ENCODE measurements at regions not wholly inside any gene's neighbourhood (a gene's known extent, or its start where the extent isn't known, plus 50 kb on each side); places are given as distances from the start of the nearest gene placed in this dataset.

GRCh38 chr1:222372221-222372620 is 175.7 kb downstream of the HHIPL2 start:
- Histone ChIP-seq H3K27ac (no peak overlapping the region), H3K9me3 (ENCODE audit: low read depth) (no peaks in the 10 kb centered on the region), H4K20me1 (ENCODE audit: insufficient read depth, poor library complexity, severe bottlenecking) (no peaks in the 10 kb centered on the region), H3K4me3 (no peak overlapping the region), H3K4me2 (no peak overlapping the region), H3K4me1 (ENCODE audit: insufficient read depth) (no peaks in the 10 kb centered on the region), H3K79me2 (no peaks in the 10 kb centered on the region), H2AFZ (no peak overlapping the region), H3K27me3 (no peaks in the 10 kb centered on the region), H3K36me3 (replicated peaks; ENCODE audit: insufficient read depth, low read depth) (no peaks in the 10 kb centered on the region), H3K9me2 (replicated peaks; ENCODE audit: insufficient read depth) (no peaks in the 10 kb centered on the region)
- DNase-seq (ENCODE audit: low spot score): no peak
- WGBS (ENCODE audit: low lambda C conversion rate, missing lambda C conversion rate): 85% methylated on average over 3 of the region's 3 CpGs
- no peak for TF ChIP-seq EZH2phosphoT487 (IDR thresholded peaks at IDR 0.05; ENCODE audit: low read depth, severe bottlenecking, unreplicated experiment)
- TF ChIP-seq CTCF (IDR thresholded peaks at IDR 0.05; ENCODE audit: poor library complexity): no peak
- no peak for TF ChIP-seq EZH2 (IDR thresholded peaks at IDR 0.05; ENCODE audit: borderline replicate concordance)

GRCh38 chr1:222370913-222371675 is 176.8 kb downstream of the HHIPL2 start:
- H3K27ac ChIP-seq: no peak overlapping the region
- WGBS (ENCODE audit: low lambda C conversion rate, missing lambda C conversion rate): 88% methylated on average over 7 of the region's 7 CpGs
- no peaks in the 10 kb centered on the region for H3K79me2 ChIP-seq
- no peaks in the 10 kb centered on the region for H3K27me3 ChIP-seq
- no peaks in the 10 kb centered on the region for H3K4me1 ChIP-seq (ENCODE audit: insufficient read depth)
- no peak overlapping the region for H3K4me3 ChIP-seq
- H4K20me1 ChIP-seq (ENCODE audit: insufficient read depth, poor library complexity, severe bottlenecking): no peaks in the 10 kb centered on the region
- H3K9me3 ChIP-seq (ENCODE audit: low read depth): no peaks in the 10 kb centered on the region
- H3K4me2 ChIP-seq: no peak overlapping the region
- no peak for DNase-seq (ENCODE audit: low spot score)
- no peak overlapping the region for H2AFZ ChIP-seq
- H3K36me3 ChIP-seq (replicated peaks; ENCODE audit: insufficient read depth, low read depth): no peaks in the 10 kb centered on the region
- H3K9me2 ChIP-seq (replicated peaks; ENCODE audit: insufficient read depth): no peaks in the 10 kb centered on the region
- TF ChIP-seq EZH2phosphoT487 (IDR thresholded peaks at IDR 0.05; ENCODE audit: low read depth, severe bottlenecking, unreplicated experiment) (no peak), EZH2 (IDR thresholded peaks at IDR 0.05; ENCODE audit: borderline replicate concordance) (no peak), CTCF (IDR thresholded peaks at IDR 0.05; ENCODE audit: poor library complexity) (no peak)

GRCh38 chr1:222370081-222370912 is 177.6 kb downstream of the HHIPL2 start:
- H3K4me1 ChIP-seq (ENCODE audit: insufficient read depth): no peaks in the 10 kb centered on the region
- no peaks in the 10 kb centered on the region for H3K9me3 ChIP-seq (ENCODE audit: low read depth)
- TF ChIP-seq EZH2phosphoT487 (IDR thresholded peaks at IDR 0.05; ENCODE audit: low read depth, severe bottlenecking, unreplicated experiment) (no peak), EZH2 (IDR thresholded peaks at IDR 0.05; ENCODE audit: borderline replicate concordance) (no peak), CTCF (IDR thresholded peaks at IDR 0.05; ENCODE audit: poor library complexity) (no peak)
- H3K36me3 ChIP-seq (replicated peaks; ENCODE audit: insufficient read depth, low read depth): no peaks in the 10 kb centered on the region
- WGBS (ENCODE audit: low lambda C conversion rate, missing lambda C conversion rate): 52% methylated on average over 10 of the region's 10 CpGs
- H3K4me3 ChIP-seq: no peak overlapping the region
- peak; percentile 26 for DNase-seq (ENCODE audit: low spot score)
- no peak overlapping the region for H2AFZ ChIP-seq
- no peaks in the 10 kb centered on the region for H3K79me2 ChIP-seq
- no peaks in the 10 kb centered on the region for H3K27me3 ChIP-seq
- H3K27ac ChIP-seq: no peak overlapping the region
- H4K20me1 ChIP-seq (ENCODE audit: insufficient read depth, poor library complexity, severe bottlenecking): no peaks in the 10 kb centered on the region
- no peaks in the 10 kb centered on the region for H3K9me2 ChIP-seq (replicated peaks; ENCODE audit: insufficient read depth)
- H3K4me2 ChIP-seq: no peak overlapping the region

Measured in hepatocyte (in vitro differentiated cells).